Kidney (tissue), 13 donors: ENCODE measurements at regions not wholly inside any gene's neighbourhood (a gene's known extent, or its start where the extent isn't known, plus 50 kb on each side); places are given as distances from the start of the nearest gene placed in this dataset.

Experiments
- DNase-seq, 5 donors: peaks; one replicate each; pipeline ENCODE4 v3.0.0-alpha.2; 2013 to 2020
- FAIRE-seq: peaks from 2 replicates; lab custom pipeline; 2012; peaks lifted over from hg19 to GRCh38; lab: Jason Lieb, UNC
- H3K27ac ChIP-seq, 2 donors: one replicate each; pipeline ENCODE4 v1.7.0; 2013; ENCODE audit warnings: low read depth in 2 of 2, low read length in 2 of 2, inconsistent platforms in 1 of 2
- H3K27me3 ChIP-seq: one replicate; pipeline ENCODE4 v1.7.1; 2013; ENCODE audit warnings: low read length, inconsistent platforms; ENCODE audit not compliant: control insufficient read depth, insufficient read depth
- H3K36me3 ChIP-seq, 3 donors: one replicate each; pipeline versions ENCODE4 v1.7.0 to v1.7.1; 2013; ENCODE audit warnings: low read length in 3 of 3, control low read depth in 1 of 3, inconsistent platforms in 1 of 3; ENCODE audit not compliant: insufficient read depth in 3 of 3, control insufficient read depth in 2 of 3
- H3K4me1 ChIP-seq, 3 donors: one replicate each; pipeline versions ENCODE4 v1.7.0 to v1.7.1; 2013; ENCODE audit warnings: low read length in 3 of 3, inconsistent platforms in 1 of 3, low read depth in 1 of 3; ENCODE audit not compliant: control insufficient read depth in 2 of 3, insufficient read depth in 2 of 3
- H3K4me3 ChIP-seq, 3 donors: one replicate each; pipeline versions ENCODE4 v1.7.0 to v1.8.1; 2013; ENCODE audit warnings: low read length in 3 of 3, control low read depth in 1 of 3, inconsistent platforms in 1 of 3
- H3K9ac ChIP-seq, 3 donors: one replicate each; pipeline versions ENCODE4 v1.7.0 to v1.7.1; 2013; ENCODE audit warnings: low read length in 3 of 3, control low read depth in 1 of 3, inconsistent platforms in 1 of 3
- H3K9me3 ChIP-seq, 3 donors: one replicate each; pipeline versions ENCODE4 v1.7.0 to v1.7.1; 2013; ENCODE audit warnings: low read length in 3 of 3, control low read depth in 1 of 3, inconsistent platforms in 1 of 3; ENCODE audit not compliant: control insufficient read depth in 2 of 3, insufficient read depth in 1 of 3
- intact Hi-C: fragments of 100-400 bp; cut with DNase I; formaldehyde crosslinking; loops from one replicate; pipeline ENCODE4 v1.11.1; 2022
- TF ChIP-seq, protein P1 (sequence below): IDR thresholded peaks from 3 replicates; pipeline ENCODE4 v1.5.1; 2012; ENCODE audit warnings: mild to moderate bottlenecking, moderate library complexity, borderline replicate concordance; ENCODE audit not compliant: insufficient read depth; ENCODE audit errors: extremely low read depth
- donor health status: control.
- donor health status: control.
- donor health status: control.
- donor health status: control.
- donor health status: control.
- donor health status: DM: yes; HTN: yes; CAD: no.
- donor health status: Normal renal cell carcinoma (clear cell type).

DNA sequence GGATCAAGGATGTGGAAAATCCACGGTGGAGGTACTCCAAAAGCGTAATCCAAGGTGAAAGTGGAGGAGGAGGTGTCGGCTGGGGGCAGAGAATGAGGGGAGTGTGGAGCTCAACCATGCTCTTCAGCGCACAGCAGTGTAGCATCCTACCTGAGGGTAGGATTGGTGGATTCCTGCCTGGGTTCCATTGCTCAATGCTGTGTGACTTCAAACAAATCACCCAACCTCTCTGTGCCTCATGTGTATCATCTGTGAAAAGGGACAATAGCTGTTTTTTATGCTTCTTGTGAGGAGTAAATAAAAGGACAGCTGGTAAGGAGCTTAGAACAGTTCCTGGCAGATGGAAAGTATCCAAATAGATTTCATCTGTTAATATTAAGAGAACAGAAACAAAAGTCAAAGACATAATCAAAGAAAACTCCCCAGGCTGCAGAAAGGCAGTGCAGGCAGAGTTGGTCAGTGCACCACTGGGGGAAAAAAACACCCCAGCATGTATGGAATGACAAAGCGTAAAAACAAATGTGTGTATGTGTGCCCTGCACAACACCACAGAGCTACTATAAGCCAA, 130.0 kb upstream of the HDAC4 start:
- Histone ChIP-seq H3K4me3 (no peak overlapping the region), H3K27me3 (no peaks in the 10 kb centered on the region), H3K27ac (no peak overlapping the region), H3K36me3 (no peaks in the 10 kb centered on the region), H3K9ac (no peak overlapping the region), H3K4me1 (peaks cover 0 to 13% (median 0%) of the 10 kb centered on the region in 3 donors), H3K9me3 (peaks cover 0 to 14% (median 0%) of the 10 kb centered on the region in 3 donors)
- intact Hi-C loops, result no loop called here
- FAIRE-seq (no peak), DNase-seq (no peak)
- TF ChIP-seq, protein P1, sequence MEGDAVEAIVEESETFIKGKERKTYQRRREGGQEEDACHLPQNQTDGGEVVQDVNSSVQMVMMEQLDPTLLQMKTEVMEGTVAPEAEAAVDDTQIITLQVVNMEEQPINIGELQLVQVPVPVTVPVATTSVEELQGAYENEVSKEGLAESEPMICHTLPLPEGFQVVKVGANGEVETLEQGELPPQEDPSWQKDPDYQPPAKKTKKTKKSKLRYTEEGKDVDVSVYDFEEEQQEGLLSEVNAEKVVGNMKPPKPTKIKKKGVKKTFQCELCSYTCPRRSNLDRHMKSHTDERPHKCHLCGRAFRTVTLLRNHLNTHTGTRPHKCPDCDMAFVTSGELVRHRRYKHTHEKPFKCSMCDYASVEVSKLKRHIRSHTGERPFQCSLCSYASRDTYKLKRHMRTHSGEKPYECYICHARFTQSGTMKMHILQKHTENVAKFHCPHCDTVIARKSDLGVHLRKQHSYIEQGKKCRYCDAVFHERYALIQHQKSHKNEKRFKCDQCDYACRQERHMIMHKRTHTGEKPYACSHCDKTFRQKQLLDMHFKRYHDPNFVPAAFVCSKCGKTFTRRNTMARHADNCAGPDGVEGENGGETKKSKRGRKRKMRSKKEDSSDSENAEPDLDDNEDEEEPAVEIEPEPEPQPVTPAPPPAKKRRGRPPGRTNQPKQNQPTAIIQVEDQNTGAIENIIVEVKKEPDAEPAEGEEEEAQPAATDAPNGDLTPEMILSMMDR, result no peak

DNA sequence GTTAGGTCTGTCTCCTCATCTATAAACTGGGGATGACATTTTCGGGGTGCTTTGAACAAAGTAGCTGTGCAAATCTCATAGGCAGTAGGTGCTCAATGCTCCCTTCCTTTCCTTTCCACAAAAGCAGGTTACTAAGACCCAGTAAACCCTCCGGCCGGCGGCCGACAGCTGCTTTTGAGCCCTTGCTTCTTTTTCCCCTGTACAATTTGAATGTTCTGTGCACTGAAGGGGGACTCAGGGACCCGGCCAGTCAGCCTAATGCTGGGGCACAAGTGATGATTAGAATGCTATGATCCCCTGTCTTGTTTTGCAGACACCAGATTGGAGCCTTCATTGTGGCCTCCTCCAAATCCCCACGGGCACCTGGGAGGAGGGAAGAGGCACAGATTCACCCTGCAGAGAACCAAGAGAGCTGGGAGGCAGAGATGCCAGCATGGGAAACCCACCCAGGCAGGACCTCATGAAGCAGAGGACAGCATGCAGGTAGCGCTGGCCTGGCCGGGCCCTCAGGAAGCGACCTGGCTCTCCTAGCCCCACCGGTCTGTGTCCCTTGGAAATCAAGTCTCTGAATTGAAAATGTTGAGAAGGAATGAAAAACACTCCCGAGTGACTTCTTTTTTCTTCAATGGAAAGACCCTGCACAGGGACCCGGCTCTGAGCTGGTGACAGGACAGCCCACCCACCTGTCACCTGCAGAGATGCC, 128.6 kb upstream of the HDAC4 start:
- intact Hi-C loops, result no loop called here
- Histone ChIP-seq H3K9me3 (peaks cover 0 to 10% (median 0%) of the 10 kb centered on the region in 3 donors), H3K27ac (no peak overlapping the region), H3K36me3 (no peaks in the 10 kb centered on the region), H3K9ac (no peak overlapping the region), H3K27me3 (no peaks in the 10 kb centered on the region), H3K4me1 (peaks cover 0 to 13% (median 0%) of the 10 kb centered on the region in 3 donors), H3K4me3 (no peak overlapping the region)
- DNase-seq, result peak in 1 of 5 donors; percentile 45
- TF ChIP-seq, protein P1, result no peak
- FAIRE-seq, result no peak

DNA sequence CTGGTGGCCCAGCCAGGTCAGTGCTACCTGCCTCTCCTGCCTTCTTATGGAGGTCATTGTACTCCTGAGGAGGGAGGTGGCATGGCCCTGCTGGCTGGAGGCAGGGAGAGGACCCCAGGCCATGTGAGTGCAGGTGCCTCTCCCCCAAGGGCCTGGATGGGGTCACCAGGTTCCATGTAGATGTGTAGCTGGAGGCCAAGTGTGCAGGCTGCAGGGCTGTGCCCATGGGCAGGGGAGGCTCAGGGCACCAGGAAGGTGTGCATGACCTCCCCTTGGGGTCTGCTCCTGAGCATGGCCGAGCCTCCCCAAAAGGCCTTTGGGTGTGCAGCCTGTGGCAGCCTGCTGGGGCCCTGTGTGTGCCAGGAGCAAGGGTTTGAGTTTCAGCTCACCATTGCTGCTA, 128.1 kb upstream of the HDAC4 start:
- H3K27me3 ChIP-seq, result no peaks in the 10 kb centered on the region
- no peaks in the 10 kb centered on the region for H3K36me3 ChIP-seq
- peaks cover 0 to 11% (median 0%) of the 10 kb centered on the region in 3 donors for H3K4me1 ChIP-seq
- no peak overlapping the region for H3K27ac ChIP-seq
- intact Hi-C loops, result no loop called here
- TF ChIP-seq, protein P1, result no peak
- peaks cover 0 to 9% (median 0%) of the 10 kb centered on the region in 3 donors for H3K9me3 ChIP-seq
- no peak for FAIRE-seq
- H3K4me3 ChIP-seq, result no peak overlapping the region
- DNase-seq, result peak in 1 of 5 donors; percentile 64
- H3K9ac ChIP-seq, result no peak overlapping the region
